NCI-H2107 treated with DMSO at 0.1 percent for 48 hours (cell line): ENCODE measurements at regions not wholly inside any gene's neighbourhood (a gene's known extent, or its start where the extent isn't known, plus 50 kb on each side); places are given as distances from the start of the nearest gene placed in this dataset.

Experiments
- DNase-seq: peaks from one replicate; lab custom pipeline; 2025; ENCODE audit not compliant: unreplicated experiment; lab: John Stamatoyannopoulos, UW

DNA sequence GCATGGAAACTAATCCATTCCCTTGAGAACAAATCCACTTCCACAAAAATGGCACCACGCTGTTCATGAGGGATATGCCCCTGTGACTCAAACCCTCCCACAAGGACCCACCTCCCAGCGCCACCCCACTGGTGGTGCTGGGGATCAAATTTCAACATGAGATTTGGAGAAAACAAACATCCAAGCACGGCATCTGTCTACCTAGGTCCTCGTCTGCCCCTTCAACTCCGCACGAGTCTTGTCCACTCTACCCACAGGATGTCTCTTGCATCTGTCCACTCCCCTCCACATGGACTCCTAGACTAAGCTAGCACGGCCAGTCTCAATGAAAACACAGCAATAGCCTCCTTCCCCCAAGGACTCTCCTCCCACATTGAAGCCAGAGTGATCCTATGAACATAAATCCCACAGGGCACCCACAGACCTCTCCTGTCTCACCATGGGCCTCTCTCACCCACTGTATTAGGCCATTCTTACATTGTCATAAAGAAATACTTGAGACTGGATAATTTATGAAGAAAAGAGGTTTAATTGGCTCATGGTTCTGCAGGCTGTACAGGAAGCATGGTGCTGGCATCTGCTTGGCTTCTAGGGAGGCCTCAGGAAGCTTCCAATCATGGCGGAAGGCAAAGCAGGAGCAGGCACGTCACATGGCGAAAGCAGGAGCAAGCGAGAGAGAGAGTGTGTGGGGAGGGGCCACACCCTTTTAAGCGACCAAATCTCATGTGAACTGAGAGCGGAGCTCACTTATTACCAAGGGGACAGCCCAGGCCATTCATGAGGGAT lies 101.4 kb downstream of the TOMM20 start:
- DNase-seq = peak; percentile 34

DNA sequence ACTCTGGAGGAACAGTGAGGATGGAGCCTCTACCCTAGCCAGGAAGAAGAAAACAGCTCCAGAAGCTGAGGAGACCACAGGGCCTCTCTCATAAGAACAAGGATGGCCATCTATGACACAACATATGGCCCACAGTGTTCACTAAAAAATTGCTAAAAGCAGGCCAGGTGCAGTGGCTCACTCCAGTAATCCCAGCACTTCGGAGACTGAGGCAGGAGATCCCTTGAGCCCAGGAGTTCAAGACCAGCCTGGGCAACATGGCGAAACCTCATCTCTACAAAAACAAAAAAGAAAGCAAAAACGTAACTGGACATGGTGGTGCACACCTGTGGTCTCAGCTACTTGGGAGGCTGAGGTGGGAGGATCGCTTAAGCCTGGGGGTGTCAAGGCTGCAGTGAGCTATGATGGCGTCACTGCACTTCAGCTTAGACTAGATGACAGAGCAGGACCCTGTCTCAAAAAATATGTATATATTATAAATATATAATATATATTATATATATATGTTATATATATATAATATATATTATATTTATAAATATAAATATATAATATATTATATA lies 103.1 kb downstream of the TOMM20 start:
- DNase-seq = no peak

DNA sequence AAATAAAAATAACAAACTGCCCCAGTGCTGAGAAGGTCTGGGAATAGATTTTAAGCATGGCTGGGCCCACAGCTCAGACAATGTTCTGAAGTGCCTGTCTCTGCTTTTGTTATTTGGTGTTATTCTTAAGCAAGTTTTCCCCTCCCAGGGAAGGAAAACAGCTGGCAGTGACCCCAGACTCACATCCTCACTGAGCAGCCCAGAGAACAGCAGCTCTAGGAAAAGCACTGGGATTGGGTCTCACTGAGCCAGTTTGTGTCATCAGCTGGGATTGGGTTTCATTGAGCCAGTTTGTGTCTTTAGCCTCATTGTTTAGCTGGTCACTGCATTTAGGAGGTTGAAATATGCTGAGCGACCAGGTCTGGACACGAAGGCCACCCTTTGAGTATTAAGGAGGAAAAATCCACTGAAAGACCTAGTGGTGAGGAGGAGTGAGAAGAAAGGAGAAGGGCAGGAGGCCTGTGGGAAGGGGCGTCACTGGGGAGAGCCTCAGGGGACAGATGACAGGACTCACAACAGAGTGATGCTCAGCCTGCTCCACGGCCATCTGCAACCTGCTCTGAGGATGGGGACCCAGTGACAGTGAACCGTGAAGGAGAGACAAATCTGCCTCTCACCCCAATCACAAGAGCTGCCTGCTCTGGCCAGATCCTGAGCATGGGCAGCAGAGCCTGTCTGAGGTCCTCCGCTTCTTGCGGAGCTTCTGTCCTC lies 103.8 kb downstream of the TOMM20 start:
- DNase-seq = no peak

DNA sequence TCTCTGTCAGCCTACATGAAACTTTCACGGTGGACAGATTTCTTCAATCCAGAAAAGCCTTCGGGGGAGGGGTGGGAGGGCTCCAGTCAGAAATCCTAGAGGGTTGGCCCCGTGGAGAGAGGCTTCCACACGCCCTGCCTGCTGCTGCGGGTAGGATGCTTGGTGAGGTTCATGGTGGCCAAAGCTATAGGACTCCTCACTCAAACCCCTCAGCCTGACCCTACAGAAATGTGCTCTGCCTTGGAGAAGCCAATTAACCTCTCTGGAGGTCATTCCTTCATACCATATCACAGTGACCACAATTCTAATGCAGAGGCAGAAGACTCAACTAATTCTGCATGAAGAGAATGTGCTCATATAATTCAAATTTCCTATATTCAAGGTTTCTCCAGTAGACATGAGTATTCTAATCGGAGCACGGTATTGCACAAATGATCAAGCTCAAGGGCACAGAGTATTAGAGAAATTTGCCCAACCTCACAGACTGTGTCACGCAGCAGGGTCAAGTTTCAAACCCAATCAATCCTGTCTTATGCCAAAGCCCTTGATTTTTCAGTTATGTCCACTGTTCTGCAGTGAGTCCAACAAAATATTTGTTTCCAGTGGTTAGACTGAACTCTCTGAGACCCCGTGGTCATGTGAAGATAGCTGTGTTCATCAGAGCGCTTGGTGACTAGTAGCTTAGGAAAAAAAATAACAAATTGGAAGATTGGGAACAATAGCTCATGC lies 104.8 kb downstream of the TOMM20 start:
- no peak for DNase-seq

DNA sequence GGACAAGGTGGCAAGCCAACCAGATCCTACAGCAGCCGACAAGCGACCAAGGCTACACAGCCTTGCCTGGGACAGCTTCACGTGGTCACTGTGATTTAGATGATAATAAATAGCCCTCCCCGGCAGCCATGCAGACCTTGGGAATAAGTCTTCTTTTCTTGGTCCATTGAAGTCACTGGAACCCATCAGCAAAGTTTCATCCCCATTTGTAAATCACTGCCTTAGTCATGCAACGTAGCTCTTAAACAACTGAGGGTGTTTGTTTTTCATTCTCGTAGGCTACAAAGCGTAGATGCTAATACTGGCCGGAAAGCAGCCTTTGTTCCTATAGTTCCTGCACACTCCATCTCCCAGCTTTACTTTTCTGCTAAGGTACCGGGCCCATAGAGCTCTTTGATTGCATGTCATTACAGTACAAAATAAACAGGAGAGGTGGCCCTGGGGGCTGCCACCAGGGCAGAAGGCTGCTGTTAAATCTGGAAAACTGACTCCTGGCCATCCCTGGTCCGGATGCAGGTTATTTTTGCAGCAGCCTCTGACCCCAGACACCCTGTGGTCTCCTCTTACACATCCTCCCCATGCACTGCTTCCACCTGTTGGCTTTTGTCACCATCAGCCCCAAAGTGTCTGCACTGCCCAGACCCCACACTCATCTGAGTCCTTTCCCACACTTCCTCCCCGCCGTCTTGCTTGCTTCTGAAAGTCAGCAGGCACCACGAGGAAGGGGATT lies 105.5 kb downstream of the TOMM20 start:
- DNase-seq = no peak

DNA sequence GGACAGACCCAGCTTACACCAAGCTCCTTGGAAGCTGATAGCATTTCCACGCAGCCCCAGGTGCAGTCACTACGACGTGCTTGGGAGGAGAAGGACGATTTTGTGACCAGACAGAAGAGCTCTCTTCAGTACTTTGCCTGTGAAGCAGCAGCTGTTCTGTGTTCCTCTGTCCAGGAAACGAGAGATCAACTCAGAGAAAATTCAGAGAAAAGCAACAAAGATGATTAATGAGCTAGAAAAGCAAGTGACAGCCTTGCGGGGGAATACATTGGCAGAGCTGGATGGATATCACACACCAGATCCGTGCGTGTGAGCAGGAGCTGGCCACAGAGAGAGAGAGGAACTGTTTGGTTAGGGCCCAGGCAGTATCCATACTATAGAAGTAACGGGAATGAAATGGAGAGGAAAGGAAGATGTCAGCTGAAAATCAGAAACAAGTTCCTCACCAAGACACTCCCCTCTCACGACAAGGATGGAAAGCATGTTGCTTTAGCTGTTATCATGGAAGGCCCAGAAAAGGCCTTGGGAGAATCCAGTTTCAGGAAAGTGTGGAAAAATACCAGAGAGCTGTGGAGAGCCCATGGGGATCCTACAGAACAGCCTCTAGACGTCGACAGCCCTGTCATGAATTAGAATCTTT lies 106.2 kb downstream of the TOMM20 start:
- no peak for DNase-seq

DNA sequence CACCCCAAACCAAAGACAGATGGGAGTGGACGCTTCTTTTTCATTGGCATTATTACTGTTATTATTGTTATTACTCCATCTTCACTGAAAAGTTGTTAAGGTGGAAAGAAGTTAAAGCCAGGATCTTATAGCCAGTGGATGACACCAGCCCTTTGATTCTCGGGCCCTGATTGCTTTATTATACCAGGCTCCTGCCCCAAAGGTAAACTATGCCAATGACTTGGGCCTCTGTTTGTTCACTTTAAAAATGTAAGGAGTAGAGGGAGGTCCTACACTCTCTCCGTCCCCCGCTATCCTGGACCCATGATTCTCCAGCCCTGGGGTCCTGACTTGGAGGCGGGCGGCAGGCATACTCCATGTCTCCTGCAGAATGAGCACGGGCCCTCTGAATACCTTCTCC lies 106.8 kb downstream of the TOMM20 start:
- no peak for DNase-seq

DNA sequence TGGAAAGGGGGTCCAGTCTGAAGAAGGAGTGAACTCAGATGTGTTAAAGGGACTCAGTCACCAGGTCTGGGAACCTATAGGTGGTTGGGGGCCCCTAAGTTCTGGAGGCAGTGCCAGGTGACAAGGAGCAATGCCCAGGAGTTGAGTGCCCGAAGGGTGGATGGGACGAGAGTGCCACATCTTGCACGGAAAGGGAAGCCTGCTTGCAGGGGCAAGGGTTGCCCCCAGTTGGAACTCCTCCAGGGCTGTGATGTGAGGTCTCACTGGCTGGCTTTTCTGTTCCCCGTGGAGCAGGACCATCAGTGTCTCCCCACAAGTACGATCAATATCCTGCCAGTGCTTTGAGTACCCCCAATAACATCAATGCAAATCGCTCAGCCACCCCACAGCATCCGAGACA lies 107.3 kb downstream of the TOMM20 start:
- no peak for DNase-seq

DNA sequence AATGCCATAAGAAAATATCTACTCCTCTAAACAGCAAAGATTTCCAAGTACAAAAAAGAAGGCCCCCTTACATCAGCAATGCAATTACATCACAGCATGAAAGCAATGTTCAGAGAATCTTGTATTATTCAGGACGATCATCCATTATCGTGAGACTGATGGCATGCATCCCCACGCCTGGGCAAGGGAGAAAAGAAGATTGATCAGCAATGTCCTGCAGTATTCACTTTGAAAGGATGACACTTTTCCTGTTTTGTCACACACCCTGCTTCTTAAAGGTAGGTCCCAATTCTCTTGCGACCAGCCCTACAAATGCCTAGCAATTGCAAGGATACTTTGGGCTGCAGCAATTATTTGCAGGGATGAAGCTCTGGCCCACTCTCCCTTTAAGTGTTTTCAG lies 108.7 kb downstream of the TOMM20 start:
- DNase-seq = no peak

DNA sequence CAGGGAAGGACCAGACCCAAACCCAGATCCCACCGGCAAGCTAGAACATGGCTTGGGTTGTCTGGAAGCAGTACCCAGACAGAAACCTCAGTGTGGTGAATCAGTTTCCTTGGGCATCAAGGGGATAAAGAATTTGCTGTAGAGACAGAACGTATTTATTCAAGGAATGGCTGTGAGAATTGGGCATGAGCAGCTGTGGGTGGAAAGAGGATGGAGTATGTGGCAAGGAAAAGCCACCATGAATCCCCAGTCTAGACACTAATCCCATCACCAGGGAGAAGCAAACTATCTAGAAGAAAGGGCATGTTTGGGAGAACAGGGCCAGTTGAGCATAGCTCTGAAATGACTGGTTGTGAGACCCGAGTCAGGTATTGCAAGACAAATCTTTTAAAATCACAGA lies 109.2 kb downstream of the TOMM20 start:
- no peak for DNase-seq

DNA sequence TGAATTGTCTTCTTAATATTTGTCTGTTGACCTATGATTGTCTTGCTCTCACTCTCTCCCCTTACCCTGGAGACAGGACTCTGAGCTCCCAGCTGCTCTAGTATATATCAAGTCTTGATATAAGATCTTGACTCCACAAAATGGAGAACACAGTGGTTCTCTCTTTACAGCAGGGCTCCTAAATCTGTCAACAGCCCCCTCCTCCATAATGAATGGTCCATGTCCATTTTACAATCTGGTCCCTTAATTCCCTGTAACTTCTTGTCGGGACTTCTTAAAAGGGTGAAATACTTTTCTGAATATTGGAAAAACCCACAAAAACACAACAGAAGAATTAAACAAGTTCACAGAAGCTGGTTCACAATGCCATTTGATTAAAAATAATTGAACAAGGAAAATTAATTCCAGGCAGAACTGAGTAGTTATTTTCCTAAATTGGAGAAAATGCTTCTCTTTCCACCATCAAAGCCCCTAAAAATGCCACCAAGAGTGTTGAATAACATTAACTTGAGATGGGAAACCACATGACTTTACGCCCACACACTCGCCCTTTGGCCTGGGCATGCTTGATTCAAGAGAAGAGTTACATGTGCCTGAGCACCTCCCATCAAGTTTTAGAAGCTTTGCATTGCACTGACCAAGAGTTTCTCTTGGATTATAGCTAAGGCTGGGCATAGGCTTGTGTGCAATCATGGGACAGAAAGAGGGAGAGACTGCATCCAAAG lies 109.8 kb downstream of the TOMM20 start:
- no peak for DNase-seq

DNA sequence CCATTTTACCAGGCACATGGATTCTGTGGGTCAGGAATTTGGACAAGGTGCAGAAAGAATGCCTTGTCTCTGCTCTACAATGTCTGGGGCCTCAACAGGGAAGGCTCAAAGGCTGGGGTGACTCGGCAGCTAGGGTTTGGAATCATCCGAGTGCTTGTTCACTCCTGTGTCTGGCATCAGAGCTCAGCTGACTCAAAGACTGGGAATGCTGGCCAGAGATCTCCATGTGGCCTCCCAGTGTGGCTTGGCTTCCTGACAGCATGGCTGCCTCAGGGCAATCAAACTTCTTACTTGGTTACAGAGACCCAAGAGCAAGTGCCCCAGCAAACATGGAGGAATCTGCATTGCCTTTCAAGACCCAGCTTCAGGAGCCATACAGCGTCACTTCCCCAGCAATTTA lies 110.5 kb downstream of the TOMM20 start:
- no peak for DNase-seq

DNA sequence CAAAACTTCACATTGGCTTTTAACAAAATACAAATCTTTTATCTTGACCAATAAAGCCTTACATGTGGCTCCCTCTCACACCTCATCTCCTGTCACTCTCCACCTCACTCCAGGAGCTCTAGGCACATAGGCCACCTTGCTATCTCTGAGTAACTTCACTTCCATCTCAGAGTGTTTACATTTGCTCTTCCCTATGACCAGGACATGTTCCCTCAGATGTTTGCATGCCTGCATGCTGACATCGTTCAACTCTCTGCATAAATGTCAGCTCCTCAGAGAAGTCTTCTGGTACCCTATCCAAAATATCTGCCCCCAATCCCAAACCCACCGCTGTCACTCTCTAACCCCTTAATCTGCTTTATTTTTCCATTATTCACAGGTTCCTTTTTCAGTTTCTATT lies 110.9 kb downstream of the TOMM20 start:
- no peak for DNase-seq

DNA sequence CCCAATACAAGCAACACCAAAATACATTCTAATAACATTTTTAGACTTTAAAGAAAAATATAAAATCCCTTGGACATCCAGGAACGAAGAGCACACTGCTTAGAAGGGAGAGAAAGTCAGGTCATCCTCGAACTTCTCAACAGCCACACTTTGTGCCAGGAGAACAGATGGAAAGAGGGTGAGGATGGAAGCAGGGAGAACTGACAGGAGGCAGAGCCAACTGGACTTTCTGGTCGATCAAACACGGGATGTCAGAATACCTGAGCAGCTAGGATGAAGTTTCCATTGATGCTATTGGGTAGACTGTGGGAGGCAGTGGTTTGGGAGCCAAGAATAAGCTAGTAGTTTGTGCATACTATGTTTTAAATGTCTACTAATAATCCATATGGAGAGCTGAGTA lies 111.4 kb downstream of the TOMM20 start:
- DNase-seq = no peak

DNA sequence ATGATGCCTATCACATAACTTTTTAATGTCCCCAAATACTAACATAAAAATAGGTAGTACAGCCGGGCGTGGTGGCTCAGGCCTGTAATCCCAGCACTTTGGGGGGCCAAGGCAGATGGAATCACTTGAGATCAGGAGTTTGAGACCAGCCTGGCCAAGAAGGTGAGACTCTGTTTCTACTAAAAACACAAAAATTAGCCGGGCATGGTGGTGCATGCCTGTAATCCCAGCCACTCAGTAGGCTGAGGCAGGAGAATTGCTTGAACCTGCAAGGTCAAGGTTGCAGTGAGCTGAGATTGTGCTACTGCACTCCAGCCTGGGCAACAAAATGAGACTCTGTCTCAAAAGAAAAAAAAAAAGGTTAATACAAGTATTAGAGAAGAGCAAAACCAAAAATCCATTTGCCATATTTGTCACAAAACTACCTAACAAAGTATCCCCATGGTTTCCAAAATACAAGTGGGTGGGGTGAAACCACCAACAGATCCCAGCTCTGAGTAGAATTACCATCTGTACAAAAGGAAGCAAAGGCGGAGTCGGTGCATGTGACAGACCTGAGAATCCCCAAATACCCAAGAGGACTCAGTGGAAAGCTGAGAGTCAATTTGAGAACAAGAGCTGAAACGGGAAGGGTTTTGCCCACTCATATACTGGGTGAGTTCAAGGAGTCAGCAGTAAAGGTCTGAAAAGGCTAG lies 113.2 kb downstream of the TOMM20 start:
- DNase-seq = no peak

DNA sequence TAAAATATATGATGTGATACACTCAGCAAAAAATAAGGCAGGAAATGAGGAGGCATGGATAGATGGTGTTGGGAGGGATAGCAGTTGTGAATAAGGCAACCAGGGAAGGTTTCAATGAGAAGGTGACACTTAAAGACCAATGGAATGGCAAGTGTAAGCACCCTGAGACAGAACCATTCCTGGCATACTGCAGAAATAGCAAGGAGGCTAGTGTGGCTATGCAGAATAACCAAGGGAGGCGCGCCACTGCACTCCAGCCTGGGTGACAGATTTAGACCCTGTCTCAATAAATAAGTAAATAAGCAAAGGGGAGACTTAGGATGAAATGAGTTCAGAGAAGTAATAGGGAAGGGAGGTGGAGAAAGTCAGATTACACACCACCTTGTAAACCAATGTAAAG lies 113.9 kb downstream of the TOMM20 start:
- no peak for DNase-seq

DNA sequence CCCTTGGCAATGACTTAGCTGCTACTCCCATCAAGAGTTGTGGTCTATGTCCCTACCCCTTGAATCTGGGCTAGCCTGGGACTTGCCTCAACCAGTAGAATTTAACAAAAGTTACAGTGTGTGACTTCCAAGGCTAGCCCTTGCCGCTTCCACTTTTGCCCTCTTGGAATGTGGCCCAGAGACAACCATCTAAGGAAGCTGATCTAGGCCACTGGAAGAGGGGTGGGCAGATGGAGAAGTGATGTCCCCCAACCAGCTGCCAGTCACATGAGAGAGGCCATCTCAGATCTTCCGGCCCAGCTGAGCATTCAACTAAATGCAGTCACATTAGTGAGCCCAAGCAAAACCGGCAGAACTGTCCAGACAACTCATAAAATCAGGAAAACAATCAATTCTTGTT lies 115.1 kb downstream of the TOMM20 start:
- no peak for DNase-seq

DNA sequence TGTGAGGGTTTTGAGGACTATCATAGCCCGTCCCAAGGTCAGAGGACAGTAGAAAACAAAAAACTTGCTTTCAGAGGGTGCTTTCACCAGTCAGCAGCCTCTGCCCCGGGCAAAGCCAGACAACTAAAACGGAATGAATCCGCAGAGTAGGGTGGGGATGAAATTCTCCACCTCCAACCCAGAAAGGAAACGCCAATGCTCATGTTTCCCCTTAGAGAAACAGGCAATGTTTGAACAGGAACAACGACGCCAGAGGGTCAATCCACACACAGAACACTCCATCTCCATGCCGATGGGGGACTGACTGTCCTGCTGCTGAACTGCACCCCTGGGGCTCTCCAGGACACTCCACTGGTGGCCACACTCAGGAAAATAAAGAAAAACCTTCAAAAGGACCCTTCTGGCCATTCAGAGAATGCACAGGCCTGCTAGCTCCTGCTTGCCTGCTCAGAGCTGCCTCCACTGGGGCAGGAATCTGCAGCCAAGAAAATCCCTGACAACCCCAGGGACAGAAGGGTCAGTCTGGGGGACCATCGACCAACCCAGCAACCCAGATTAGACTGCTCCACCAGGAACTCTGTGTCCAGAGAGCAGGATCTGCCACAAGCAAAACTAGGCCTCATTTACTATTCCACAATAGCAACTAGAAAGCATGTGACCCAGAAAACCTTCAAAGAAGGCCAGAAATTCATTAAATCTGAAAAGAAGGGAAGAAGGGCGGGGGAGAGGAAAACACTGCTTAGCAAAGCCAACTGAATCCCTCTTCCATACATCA lies 116.0 kb downstream of the TOMM20 start:
- no peak for DNase-seq
